HG03139 (cell line): ENCODE measurements at regions not wholly inside any gene's neighbourhood (a gene's known extent, or its start where the extent isn't known, plus 50 kb on each side); places are given as distances from the start of the nearest gene placed in this dataset.
"Not testable (repeated sequence)": the region's sequence is repeated elsewhere in the genome, so short reads cannot be mapped to it uniquely, and the experiment has no call there.

ENCODE experiments used
- ATAC-seq: cut with Tn5 transposase; IDR thresholded peaks from one replicate; pipeline ENCODE4 v1.9.1; 2021; ENCODE audit not compliant: unreplicated experiment

- not testable (repeated sequence) for ATAC-seq
Observed at GRCh38 chr4:131724847-131725246, 1424.2 kb upstream of the PCDH10 start.

DNA sequence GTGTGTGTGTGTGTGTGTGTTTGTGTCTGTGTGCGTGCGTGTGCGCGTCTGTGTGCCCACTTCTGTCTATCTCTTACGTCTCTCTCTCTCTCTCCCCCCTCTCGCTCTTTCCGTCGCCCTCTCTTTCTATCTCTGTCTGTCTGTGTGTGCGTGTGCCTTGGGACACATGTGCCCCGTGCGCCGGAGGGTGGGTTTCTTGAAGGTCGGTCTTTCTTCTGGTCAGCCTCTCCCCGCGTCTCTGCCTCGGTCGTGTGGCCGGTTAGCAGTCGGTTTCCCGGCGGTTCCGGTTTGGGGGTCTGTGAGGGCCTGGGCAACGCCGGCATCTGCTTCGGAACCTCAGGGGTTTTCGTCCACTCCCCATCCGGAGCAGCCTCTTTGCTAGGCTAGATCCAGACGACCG, 1423.6 kb upstream of the PCDH10 start:
- ATAC-seq = not testable (repeated sequence)

DNA sequence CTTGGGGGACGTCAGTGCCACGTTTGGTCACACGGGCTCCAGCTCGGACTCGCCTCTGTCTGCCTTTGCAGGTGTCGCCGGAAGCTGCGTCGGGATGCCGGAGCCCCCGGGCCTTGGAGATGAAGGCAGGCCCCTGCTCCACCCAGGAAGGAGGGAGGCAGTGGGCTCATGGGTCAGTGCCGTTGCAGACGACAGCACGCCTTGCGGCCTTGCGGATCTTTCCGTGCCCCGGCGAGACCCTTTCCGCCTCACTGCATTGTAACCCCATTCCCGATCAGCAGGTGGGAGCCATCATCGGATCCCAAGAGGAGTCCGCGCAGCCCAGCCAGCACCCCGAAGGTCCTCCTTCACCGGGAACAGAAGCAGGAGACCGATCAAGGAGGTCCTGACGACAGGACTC, 1422.2 kb upstream of the PCDH10 start:
- not testable (repeated sequence) for ATAC-seq

- ATAC-seq = not testable (repeated sequence)
Observed at GRCh38 chr4:131727418-131727817, 1421.7 kb upstream of the PCDH10 start.

GRCh38 chr4:131729205-131729604, 1419.9 kb upstream of the PCDH10 start:
- ATAC-seq = not testable (repeated sequence)

DNA sequence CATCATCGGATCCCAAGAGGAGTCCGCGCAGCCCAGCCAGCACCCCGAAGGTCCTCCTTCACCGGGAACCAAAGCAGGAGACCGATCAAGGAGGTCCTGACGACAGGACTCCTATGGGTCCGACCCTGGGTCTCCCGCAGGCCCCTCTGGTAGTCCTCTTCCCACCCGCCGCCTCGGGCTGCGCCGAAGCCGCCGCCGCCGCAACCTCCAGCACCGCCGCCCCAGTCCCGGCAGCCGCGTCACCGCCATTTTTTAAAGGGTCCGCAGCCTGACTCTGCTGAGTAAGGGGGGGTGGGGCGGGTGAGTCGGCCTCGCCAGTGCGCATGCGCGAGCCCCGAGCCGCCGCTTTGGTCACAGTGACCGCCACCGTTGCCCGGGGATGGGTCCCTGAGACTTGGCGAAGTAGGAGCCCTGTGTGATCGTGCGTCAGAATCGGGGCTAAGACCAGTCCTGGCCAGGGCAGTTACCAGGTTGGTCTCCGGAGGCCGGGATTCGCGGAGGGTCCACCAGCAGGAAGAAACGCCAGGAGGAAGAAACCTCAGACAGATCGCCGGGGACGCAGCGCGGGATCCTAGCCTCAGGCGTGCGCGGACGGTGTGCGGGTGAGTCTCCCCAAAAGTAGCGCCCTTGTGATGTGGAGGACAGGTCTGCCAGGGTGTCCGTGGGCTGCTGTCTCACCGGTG, 1419.2 kb upstream of the PCDH10 start:
- ATAC-seq = not testable (repeated sequence)

DNA sequence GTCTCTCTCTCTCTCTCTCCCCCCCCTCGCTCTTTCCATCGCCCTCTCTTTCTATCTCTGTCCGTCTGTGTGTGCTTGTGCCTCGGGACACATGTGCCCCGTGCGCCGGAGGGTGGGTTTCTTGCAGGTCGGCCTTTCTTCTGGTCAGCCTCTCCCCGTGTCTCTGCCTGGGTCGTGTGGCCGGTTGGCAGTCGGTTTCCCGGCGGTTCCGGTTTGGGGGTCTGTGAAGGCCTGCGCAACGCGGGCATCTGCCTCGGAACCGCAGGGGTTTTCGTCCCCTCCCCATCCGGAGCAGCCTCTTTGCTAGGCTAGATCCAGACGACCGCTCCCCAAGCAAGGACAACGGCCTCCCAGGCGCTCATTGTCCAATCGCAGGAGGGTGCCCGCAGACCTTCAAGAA, 1418.5 kb upstream of the PCDH10 start:
- ATAC-seq = not testable (repeated sequence)

- ATAC-seq = not testable (repeated sequence)
Observed at GRCh38 chr4:131732034-131732630, 1417.0 kb upstream of the PCDH10 start.

DNA sequence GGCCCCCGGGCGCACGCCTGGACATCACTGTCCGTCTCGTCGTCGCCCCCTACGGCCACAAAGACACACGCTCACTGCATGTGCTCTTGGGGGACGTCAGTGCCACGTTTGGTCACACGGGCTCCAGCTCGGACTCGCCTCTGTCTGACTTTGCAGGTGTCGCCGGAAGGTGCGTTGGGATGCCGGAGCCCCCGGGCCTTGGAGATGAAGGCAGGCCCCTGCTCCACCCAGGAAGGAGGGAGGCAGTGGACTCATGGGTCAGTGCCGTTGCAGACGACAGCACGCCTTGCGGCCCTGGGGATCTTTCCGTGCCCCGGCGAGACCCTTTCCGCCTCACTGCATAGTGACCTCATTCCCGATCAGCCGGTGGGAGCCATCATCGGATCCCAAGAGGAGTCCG, 1414.8 kb upstream of the PCDH10 start:
- ATAC-seq = not testable (repeated sequence)

- not testable (repeated sequence) for ATAC-seq
Observed at GRCh38 chr4:131734851-131735385, 1414.2 kb upstream of the PCDH10 start.

- ATAC-seq = not testable (repeated sequence)
Observed at GRCh38 chr4:131738991-131739390, 1410.1 kb upstream of the PCDH10 start.

DNA sequence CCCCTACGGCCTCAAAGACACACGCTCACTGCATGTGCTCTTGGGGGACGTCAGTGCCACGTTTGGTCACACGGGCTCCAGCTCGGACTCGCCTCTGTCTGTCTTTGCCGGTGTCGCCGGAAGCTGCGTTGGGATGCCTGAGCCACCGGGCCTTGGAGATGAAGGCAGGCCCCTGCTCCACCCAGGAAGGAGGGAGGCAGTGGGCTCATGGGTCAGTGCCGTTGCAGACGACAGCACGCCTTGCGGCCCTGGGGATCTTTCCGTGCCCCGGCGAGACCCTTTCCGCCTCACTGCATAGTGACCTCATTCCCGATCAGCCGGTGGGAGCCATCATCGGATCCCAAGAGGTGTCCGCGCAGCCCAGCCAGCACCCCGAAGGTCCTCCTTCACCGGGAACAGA, 1407.3 kb upstream of the PCDH10 start:
- ATAC-seq = not testable (repeated sequence)

- ATAC-seq = not testable (repeated sequence)
Observed at GRCh38 chr4:131742536-131743205, 1406.4 kb upstream of the PCDH10 start.

DNA sequence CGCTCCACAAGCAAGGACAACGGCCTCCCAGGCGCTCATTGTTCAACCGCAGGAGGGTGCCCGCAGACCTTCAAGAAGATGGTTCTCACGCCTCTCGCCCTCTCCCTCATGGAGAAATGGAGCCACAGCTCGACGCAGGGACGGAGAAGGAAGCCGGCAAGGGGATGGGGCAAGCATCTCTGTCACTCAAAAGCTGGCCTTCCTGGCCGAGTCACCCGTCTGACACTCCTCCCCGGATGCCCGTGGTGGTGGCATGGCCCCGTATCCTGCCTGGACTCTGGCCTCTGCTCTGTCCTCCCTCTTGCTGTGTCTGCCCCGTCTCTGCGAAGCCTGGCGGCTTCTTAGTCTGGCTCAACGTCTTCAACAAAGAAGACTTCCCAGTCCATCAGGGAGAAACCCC, 1405.7 kb upstream of the PCDH10 start:
- ATAC-seq = not testable (repeated sequence)

DNA sequence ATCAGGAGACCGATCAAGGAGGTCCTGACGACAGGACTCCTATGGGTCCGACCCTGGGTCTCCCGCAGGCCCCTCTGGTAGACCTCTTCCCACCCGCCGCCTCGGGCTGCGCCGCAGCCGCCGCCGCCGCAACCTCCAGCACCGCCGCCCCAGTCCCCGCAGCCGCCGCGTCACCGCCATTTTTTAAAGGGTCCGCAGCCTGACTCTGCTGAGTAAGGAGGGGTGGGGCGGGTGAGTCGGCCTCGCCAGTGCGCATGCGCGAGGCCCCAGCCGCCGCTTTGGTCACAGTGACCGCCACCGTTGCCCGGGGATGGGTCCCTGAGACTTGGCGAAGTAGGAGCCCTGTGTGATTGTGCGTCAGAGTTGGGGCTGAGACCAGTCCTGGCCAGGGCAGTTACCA, 1401.9 kb upstream of the PCDH10 start:
- ATAC-seq = not testable (repeated sequence)

DNA sequence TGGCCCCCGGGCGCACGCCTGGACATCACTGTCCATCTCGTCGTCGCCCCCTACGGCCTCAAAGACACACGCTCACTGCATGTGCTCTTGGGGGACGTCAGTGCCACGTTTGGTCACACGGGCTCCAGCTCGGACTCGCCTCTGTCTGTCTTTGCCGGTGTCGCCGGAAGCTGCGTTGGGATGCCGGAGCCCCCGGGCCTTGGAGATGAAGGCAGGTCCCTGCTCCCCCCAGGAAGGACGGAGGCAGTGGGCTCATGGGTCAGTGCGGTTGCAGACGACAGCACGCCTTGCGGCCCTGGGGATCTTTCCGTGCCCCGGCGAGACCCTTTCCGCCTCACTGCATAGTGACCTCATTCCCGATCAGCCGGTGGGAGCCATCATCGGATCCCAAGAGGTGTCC, 1399.9 kb upstream of the PCDH10 start:
- not testable (repeated sequence) for ATAC-seq

DNA sequence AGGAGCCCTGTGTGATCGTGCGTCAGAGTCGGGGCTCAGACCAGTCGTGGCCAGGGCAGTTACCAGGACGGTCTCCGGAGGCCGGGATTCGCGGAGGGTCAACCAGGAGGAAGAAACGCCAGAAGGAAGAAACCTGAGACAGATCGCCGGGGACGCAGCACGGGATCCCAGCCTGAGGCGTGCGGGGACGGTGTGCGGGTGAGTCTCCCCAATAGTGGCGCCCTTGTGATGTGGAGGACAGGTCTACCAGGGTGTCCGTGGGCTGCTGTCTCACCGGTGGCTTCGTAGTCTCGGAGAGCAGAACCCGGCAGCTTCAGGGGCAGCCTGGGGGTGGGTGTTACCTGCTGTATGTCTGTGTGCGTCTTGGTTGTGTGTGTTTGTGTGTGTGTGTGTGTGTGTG, 1399.1 kb upstream of the PCDH10 start:
- ATAC-seq = not testable (repeated sequence)

GRCh38 chr4:131750469-131750868, 1398.6 kb upstream of the PCDH10 start:
- ATAC-seq = not testable (repeated sequence)

DNA sequence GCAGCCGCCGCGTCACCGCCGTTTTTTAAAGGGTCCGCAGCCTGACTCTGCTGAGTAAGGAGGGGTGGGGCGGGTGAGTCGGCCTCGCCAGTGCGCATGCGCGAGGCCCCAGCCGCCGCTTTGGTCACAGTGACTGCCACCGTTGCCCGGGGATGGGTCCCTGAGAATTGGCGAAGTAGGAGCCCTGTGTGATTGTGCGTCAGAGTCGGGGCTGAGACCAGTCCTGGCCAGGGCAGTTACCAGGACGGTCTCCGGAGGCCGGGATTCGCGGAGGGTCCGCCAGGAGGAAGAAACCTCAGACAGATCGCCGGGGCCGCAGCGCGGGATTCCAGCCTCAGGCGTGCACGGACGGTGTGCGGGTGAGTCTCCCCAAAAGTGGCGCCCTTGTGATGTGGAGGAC, 1386.9 kb upstream of the PCDH10 start:
- ATAC-seq = not testable (repeated sequence)

GRCh38 chr4:131764730-131765129, 1384.4 kb upstream of the PCDH10 start:
- no peak for ATAC-seq

- ATAC-seq = not testable (repeated sequence)
Observed at GRCh38 chr4:131774382-131774781, 1374.7 kb upstream of the PCDH10 start.

GRCh38 chr4:131810565-131810964, 1338.5 kb upstream of the PCDH10 start:
- not testable (repeated sequence) for ATAC-seq
